DOHH2 (cell line): ENCODE measurements at regions not wholly inside any gene's neighbourhood (a gene's known extent, or its start where the extent isn't known, plus 50 kb on each side); places are given as distances from the start of the nearest gene placed in this dataset.

Experiments used
- H3F3A ChIP-seq: fragments of 200-600 bp; sonication (generic), shearing (Covaris generic); 2 replicates; pipeline ENCODE4 v1.6.0; 2016; ENCODE audit warnings: antibody characterized with exemption, mild to moderate bottlenecking; ENCODE audit not compliant: control insufficient read depth, insufficient read depth
- H3K27ac ChIP-seq: fragments of 200-600 bp; sonication (generic); 2 replicates; pipeline ENCODE4 v1.5.1; 2014; ENCODE audit warnings: low read depth, mild to moderate bottlenecking, low read length, moderate library complexity
- H3K27me3 ChIP-seq: fragments of 200-600 bp; sonication (generic); 2 replicates; pipeline ENCODE4 v1.6.1; 2014; ENCODE audit warnings: mild to moderate bottlenecking, low read length, mixed read lengths; ENCODE audit not compliant: control insufficient read depth
- H3K36me3 ChIP-seq: fragments of 200-600 bp; sonication (generic); 2 replicates; pipeline ENCODE4 v1.6.1; 2014; ENCODE audit warnings: mild to moderate bottlenecking, low read length, moderate library complexity, mixed read lengths; ENCODE audit not compliant: control insufficient read depth
- H3K4me1 ChIP-seq: fragments of 200-600 bp; sonication (generic); 2 replicates; pipeline ENCODE4 v1.6.1; 2014; ENCODE audit warnings: mild to moderate bottlenecking, low read length, mixed read lengths; ENCODE audit not compliant: control insufficient read depth
- H3K4me2 ChIP-seq: fragments of 200-600 bp; sonication (generic); 2 replicates; pipeline ENCODE4 v1.6.0; 2014; ENCODE audit warnings: mild to moderate bottlenecking, low read length, moderate library complexity
- H3K4me3 ChIP-seq: fragments of 200-600 bp; sonication (generic); 2 replicates; pipeline ENCODE4 v1.5.1; 2014; ENCODE audit warnings: mild to moderate bottlenecking, low read length, mixed read lengths
- H3K79me2 ChIP-seq: fragments of 200-600 bp; sonication (generic); 2 replicates; pipeline ENCODE4 v1.6.1; 2014; ENCODE audit warnings: mild to moderate bottlenecking, low read length, mixed read lengths; ENCODE audit not compliant: control insufficient read depth
- H3K9me2 ChIP-seq: fragments of 200-600 bp; sonication (generic); replicated peaks from 2 replicates; pipeline ENCODE4 v1.6.1; 2014; ENCODE audit warnings: mild to moderate bottlenecking, low read length, mixed read lengths; ENCODE audit not compliant: control insufficient read depth
- H3K9me3 ChIP-seq: fragments of 200-600 bp; sonication (generic); 2 replicates; pipeline ENCODE4 v1.6.1; 2014; ENCODE audit warnings: antibody characterized with exemption, low read length, mixed read lengths; ENCODE audit not compliant: control insufficient read depth, insufficient read depth
- H4K20me1 ChIP-seq: fragments of 200-600 bp; sonication (generic); 2 replicates; pipeline ENCODE4 v1.6.0; 2014; ENCODE audit warnings: low read depth, mild to moderate bottlenecking, antibody characterized with exemption, low read length, moderate library complexity; ENCODE audit not compliant: control insufficient read depth, insufficient read depth
- EZH2phosphoT487 ChIP-seq: fragments of 200-600 bp; sonication (generic); IDR thresholded peaks from 2 replicates; pipeline ENCODE4 v1.6.1; 2017; ENCODE audit warnings: borderline replicate concordance, mild to moderate bottlenecking, antibody characterized with exemption, low read length, moderate library complexity, mixed read lengths
- TF ChIP-seq, protein P1 (sequence below): fragments of 200-600 bp; sonication (generic); IDR thresholded peaks from one replicate; pipeline ENCODE4 v1.5.1; 2014; ENCODE audit warnings: antibody characterized with exemption, mild to moderate bottlenecking, low read depth, low read length; ENCODE audit not compliant: poor library complexity, severe bottlenecking

DNA sequence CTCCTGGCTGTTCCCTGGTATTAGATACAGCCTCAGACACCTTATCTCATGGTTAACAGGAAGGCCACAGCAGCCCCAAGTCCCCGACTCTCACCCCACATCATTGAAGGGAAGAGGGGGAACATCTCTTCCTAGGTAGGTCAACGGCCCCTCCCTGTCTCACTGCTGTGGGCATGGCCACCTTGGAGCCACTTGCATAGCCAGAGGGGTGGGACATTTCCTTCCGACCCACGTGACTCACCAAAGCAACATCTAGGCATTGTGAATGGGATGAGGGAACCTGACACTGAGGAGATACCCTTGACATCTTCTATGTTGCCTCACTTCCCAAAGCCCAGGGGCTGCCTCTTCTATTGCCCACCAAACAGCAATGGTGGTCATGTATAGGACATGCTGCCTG, 68.5 kb upstream of the GPR26 start:
- Histone ChIP-seq H3K36me3 (no peaks in the 10 kb centered on the region), H3F3A (no peaks in the 10 kb centered on the region), H3K4me3 (no peak overlapping the region), H3K9me2 (no peaks in the 10 kb centered on the region), H3K9me3 (no peaks in the 10 kb centered on the region), H3K79me2 (no peaks in the 10 kb centered on the region), H4K20me1 (no peaks in the 10 kb centered on the region), H3K4me2 (no peak overlapping the region), H3K27ac (no peak overlapping the region), H3K27me3 (peaks cover 10% of the 10 kb centered on the region), H3K4me1 (no peaks in the 10 kb centered on the region)
- TF ChIP-seq EZH2phosphoT487 = no peak

DNA sequence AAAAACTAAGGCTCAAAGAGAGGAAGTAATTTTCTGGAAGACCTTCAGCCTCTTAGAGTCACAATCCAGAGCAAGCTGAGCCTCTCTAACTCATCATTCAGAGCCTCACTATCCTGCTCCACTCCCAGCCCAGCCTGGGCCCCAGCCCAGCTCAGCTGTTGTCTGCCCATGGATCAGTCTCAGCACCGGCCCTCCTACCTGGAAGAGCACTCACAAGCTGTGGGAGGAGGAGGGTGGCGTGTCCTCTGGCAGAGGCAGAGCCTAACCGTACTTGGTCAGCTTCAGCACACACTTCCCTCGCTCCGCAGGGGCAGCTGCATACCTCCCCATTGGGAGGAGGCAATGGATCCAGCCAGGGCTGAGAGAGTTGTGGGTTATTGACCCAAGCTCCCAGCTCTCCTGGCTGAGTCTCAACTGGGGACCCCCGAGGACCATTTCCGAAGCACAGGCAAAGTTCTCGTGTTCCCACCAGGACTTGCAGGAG, 66.7 kb upstream of the GPR26 start:
- H3K27me3 ChIP-seq = peaks cover 17% of the 10 kb centered on the region
- no peak overlapping the region for H3K27ac ChIP-seq
- H3K36me3 ChIP-seq = no peaks in the 10 kb centered on the region
- no peaks in the 10 kb centered on the region for H3K9me2 ChIP-seq
- no peaks in the 10 kb centered on the region for H4K20me1 ChIP-seq
- H3K9me3 ChIP-seq = no peaks in the 10 kb centered on the region
- H3K4me1 ChIP-seq = no peaks in the 10 kb centered on the region
- no peak for TF ChIP-seq EZH2phosphoT487
- TF ChIP-seq, protein P1, sequence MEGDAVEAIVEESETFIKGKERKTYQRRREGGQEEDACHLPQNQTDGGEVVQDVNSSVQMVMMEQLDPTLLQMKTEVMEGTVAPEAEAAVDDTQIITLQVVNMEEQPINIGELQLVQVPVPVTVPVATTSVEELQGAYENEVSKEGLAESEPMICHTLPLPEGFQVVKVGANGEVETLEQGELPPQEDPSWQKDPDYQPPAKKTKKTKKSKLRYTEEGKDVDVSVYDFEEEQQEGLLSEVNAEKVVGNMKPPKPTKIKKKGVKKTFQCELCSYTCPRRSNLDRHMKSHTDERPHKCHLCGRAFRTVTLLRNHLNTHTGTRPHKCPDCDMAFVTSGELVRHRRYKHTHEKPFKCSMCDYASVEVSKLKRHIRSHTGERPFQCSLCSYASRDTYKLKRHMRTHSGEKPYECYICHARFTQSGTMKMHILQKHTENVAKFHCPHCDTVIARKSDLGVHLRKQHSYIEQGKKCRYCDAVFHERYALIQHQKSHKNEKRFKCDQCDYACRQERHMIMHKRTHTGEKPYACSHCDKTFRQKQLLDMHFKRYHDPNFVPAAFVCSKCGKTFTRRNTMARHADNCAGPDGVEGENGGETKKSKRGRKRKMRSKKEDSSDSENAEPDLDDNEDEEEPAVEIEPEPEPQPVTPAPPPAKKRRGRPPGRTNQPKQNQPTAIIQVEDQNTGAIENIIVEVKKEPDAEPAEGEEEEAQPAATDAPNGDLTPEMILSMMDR = no peak
- no peak overlapping the region for H3K4me2 ChIP-seq
- H3F3A ChIP-seq = no peaks in the 10 kb centered on the region
- no peaks in the 10 kb centered on the region for H3K79me2 ChIP-seq
- H3K4me3 ChIP-seq = no peak overlapping the region

DNA sequence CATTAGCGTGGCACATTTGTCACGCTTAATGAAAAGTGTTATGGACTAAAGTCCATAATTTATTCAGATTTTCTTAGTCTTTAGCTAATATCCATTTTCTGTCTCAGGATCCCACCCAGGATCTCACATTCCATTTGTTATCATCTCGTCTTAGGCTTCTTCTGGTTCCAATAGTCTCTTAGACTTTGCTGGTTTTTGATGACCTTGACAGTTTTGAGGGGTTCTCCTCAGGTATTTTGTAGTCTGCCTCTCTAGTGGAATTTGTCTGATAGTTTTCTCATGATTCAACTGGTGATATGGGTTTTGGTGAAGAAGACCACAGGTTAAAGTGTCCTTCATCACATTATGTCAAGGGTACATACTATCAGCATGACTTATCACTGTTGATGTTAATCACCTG, 66.0 kb upstream of the GPR26 start:
- peaks cover 17% of the 10 kb centered on the region for H3K27me3 ChIP-seq
- H3K4me3 ChIP-seq = no peak overlapping the region
- H3K36me3 ChIP-seq = no peaks in the 10 kb centered on the region
- H4K20me1 ChIP-seq = no peaks in the 10 kb centered on the region
- H3K4me2 ChIP-seq = no peak overlapping the region
- H3K4me1 ChIP-seq = no peaks in the 10 kb centered on the region
- H3K79me2 ChIP-seq = no peaks in the 10 kb centered on the region
- H3K27ac ChIP-seq = no peak overlapping the region
- TF ChIP-seq, protein P1 = no peak
- no peak for TF ChIP-seq EZH2phosphoT487
- H3F3A ChIP-seq = no peaks in the 10 kb centered on the region
- H3K9me2 ChIP-seq = no peaks in the 10 kb centered on the region
- H3K9me3 ChIP-seq = no peaks in the 10 kb centered on the region

- Histone ChIP-seq H3K4me2 (no peak overlapping the region), H3F3A (no peaks in the 10 kb centered on the region), H3K27ac (no peak overlapping the region), H3K4me1 (no peaks in the 10 kb centered on the region), H4K20me1 (no peaks in the 10 kb centered on the region), H3K9me3 (no peaks in the 10 kb centered on the region), H3K79me2 (no peaks in the 10 kb centered on the region), H3K4me3 (no peak overlapping the region), H3K9me2 (no peaks in the 10 kb centered on the region), H3K27me3 (peaks cover 17% of the 10 kb centered on the region), H3K36me3 (no peaks in the 10 kb centered on the region)
- TF ChIP-seq EZH2phosphoT487 = no peak
- TF ChIP-seq, protein P1 = no peak
Measured at GRCh38 chr10:123603130-123603529, 63.0 kb upstream of the GPR26 start.
